Calu3 (cell line): ENCODE measurements at regions not wholly inside any gene's neighbourhood (a gene's known extent, or its start where the extent isn't known, plus 50 kb on each side); places are given as distances from the start of the nearest gene placed in this dataset.

ENCODE experiments used
- BruUV-seq: library from RNA; stranded (reverse); fragments of 400-500 nt; replicated peaks from 2 replicates; lab custom pipeline; 2021; lab: Mats Ljungman, UMichigan
- CTCF ChIA-PET: fragments of 300-600 bp; sonication (Branson Sonifier 250); formaldehyde crosslinking; loops from one replicate; lab custom pipeline; 2022; ENCODE audit warnings: antibody characterized with exemption; lab: Charles Lee
- DNase-seq: peaks from one replicate; pipeline ENCODE4 v3.0.0; 2022
- H3K27ac Mint-ChIP-seq: one replicate; pipeline ENCODE4 v1.8.0; 2022; ENCODE audit warnings: mixed read lengths; ENCODE audit not compliant: unreplicated experiment
- H3K27me3 Mint-ChIP-seq: one replicate; pipeline ENCODE4 v1.8.0; 2022; ENCODE audit warnings: mixed read lengths; ENCODE audit not compliant: unreplicated experiment
- H3K36me3 Mint-ChIP-seq: one replicate; pipeline ENCODE4 v1.8.0; 2022; ENCODE audit warnings: mild to moderate bottlenecking, moderate library complexity, mixed read lengths; ENCODE audit not compliant: insufficient read depth, unreplicated experiment
- H3K4me1 Mint-ChIP-seq: one replicate; pipeline ENCODE4 v1.8.0; 2022; ENCODE audit warnings: mild to moderate bottlenecking, low read depth, mixed read lengths; ENCODE audit not compliant: unreplicated experiment
- H3K4me3 Mint-ChIP-seq: one replicate; pipeline ENCODE4 v1.8.0; 2022; ENCODE audit warnings: mild to moderate bottlenecking, low read depth, moderate library complexity, mixed read lengths; ENCODE audit not compliant: unreplicated experiment
- H3K9me3 Mint-ChIP-seq: one replicate; pipeline ENCODE4 v1.8.0; 2022; ENCODE audit warnings: low read depth, mixed read lengths; ENCODE audit not compliant: unreplicated experiment
- CTCF ChIP-seq: fragments of 200-600 bp; IDR thresholded peaks from one replicate; pipeline ENCODE4 v1.8.0; 2022; ENCODE audit warnings: antibody characterized with exemption; ENCODE audit not compliant: unreplicated experiment
- intact Hi-C: fragments of 100-400 bp; cut with micrococcal nuclease; formaldehyde crosslinking; loops from one replicate; pipeline ENCODE4 v1.10.0; 2022; ENCODE audit not compliant: unreplicated experiment

- Mint-ChIP-seq H3K9me3 (peaks cover 5% of the 10 kb centered on the region), H3K36me3 (no peaks in the 10 kb centered on the region), H3K27me3 (no peaks in the 10 kb centered on the region), H3K4me3 (no peak overlapping the region), H3K27ac (no peak overlapping the region), H3K4me1 (no peaks in the 10 kb centered on the region)
- no peak for TF ChIP-seq CTCF
- CTCF ChIA-PET: interaction anchor here (0.6 to 0.8 kb wide), 2 partner anchors 28 to 422 kb away, joined by 3 to 4 read pairs; no protein-coding TSS in a partner anchor
- no TSS peak for BruUV-seq
- no peak for DNase-seq
- intact Hi-C loops: no loop called here
These were observed 450.3 kb downstream of the CCDC91 start for GRCh38 chr12:28640519-28640918.

- DNase-seq: no peak
- intact Hi-C loops: no loop called here
- Mint-ChIP-seq H3K9me3 (peaks cover 4% of the 10 kb centered on the region), H3K4me3 (no peak overlapping the region), H3K4me1 (no peaks in the 10 kb centered on the region), H3K27ac (no peak overlapping the region), H3K36me3 (peaks cover 5% of the 10 kb centered on the region), H3K27me3 (no peaks in the 10 kb centered on the region)
- no TSS peak for BruUV-seq
- CTCF ChIA-PET: no interaction called here
- no peak for TF ChIP-seq CTCF
These were observed 455.2 kb downstream of the CCDC91 start for GRCh38 chr12:28645436-28645835.

- intact Hi-C loops: no loop called here
- Mint-ChIP-seq H3K4me1 (no peaks in the 10 kb centered on the region), H3K36me3 (peaks cover 5% of the 10 kb centered on the region), H3K27me3 (no peaks in the 10 kb centered on the region), H3K4me3 (no peak overlapping the region), H3K27ac (no peak overlapping the region), H3K9me3 (peaks cover 2% of the 10 kb centered on the region)
- TF ChIP-seq CTCF: no peak
- no peak for DNase-seq
- CTCF ChIA-PET: no interaction called here
- no TSS peak for BruUV-seq
These were observed 455.6 kb downstream of the CCDC91 start for GRCh38 chr12:28645891-28646290.

- no peak for DNase-seq
- no TSS peak for BruUV-seq
- intact Hi-C loops: no loop called here
These were observed 460.6 kb downstream of the CCDC91 start for GRCh38 chr12:28650906-28651305.

More at GRCh38 chr12:28650906-28651305, 460.6 kb downstream of the CCDC91 start:
- Mint-ChIP-seq H3K4me1 (no peaks in the 10 kb centered on the region), H3K27ac (no peak overlapping the region), H3K36me3 (peaks cover 5% of the 10 kb centered on the region), H3K27me3 (no peaks in the 10 kb centered on the region), H3K4me3 (no peak overlapping the region), H3K9me3 (no peaks in the 10 kb centered on the region)
- TF ChIP-seq CTCF: no peak
- CTCF ChIA-PET: no interaction called here
